AG09309 (cell line): ENCODE measurements at regions not wholly inside any gene's neighbourhood (a gene's known extent, or its start where the extent isn't known, plus 50 kb on each side); places are given as distances from the start of the nearest gene placed in this dataset.

Experiments used
- DNase-seq: peaks from one replicate; pipeline ENCODE4 v3.0.0-alpha.2; 2010; ENCODE audit warnings: low read depth
- H3K4me3 ChIP-seq: 2 replicates; pipeline ENCODE4 v1.5.1; 2011; ENCODE audit warnings: mild to moderate bottlenecking, low read depth, low read length, moderate library complexity; ENCODE audit not compliant: control insufficient read depth
- TF ChIP-seq, protein P1 (sequence below): IDR thresholded peaks from 2 replicates; pipeline ENCODE4 v1.5.1; 2011; ENCODE audit warnings: mild to moderate bottlenecking, low read depth, low read length, inconsistent platforms; ENCODE audit not compliant: insufficient read depth, control insufficient read depth; ENCODE audit errors: missing control alignments

DNA sequence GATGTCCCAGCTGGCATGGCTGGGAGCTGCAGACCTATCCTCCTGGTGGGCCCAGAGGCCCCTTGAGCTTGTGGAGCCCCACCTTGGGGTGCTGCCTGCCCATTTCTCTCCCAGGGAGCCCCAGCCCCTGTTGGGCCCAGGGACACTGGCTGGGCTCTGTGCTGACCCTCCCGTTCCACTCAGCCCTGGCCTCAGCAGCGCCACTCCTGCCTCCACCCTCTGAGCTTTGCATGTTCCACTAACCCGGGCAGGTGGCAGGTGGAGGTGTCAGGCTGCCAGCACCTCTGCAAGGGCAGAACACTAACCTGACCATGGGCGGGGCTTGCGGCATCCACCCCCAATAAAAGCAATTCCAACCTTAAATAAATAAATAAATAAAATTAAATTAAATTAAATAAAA is 299.2 kb downstream of the LRIG3 start:
- no peak for DNase-seq
- no peak overlapping the region for H3K4me3 ChIP-seq
- TF ChIP-seq, protein P1, sequence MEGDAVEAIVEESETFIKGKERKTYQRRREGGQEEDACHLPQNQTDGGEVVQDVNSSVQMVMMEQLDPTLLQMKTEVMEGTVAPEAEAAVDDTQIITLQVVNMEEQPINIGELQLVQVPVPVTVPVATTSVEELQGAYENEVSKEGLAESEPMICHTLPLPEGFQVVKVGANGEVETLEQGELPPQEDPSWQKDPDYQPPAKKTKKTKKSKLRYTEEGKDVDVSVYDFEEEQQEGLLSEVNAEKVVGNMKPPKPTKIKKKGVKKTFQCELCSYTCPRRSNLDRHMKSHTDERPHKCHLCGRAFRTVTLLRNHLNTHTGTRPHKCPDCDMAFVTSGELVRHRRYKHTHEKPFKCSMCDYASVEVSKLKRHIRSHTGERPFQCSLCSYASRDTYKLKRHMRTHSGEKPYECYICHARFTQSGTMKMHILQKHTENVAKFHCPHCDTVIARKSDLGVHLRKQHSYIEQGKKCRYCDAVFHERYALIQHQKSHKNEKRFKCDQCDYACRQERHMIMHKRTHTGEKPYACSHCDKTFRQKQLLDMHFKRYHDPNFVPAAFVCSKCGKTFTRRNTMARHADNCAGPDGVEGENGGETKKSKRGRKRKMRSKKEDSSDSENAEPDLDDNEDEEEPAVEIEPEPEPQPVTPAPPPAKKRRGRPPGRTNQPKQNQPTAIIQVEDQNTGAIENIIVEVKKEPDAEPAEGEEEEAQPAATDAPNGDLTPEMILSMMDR: no peak

DNA sequence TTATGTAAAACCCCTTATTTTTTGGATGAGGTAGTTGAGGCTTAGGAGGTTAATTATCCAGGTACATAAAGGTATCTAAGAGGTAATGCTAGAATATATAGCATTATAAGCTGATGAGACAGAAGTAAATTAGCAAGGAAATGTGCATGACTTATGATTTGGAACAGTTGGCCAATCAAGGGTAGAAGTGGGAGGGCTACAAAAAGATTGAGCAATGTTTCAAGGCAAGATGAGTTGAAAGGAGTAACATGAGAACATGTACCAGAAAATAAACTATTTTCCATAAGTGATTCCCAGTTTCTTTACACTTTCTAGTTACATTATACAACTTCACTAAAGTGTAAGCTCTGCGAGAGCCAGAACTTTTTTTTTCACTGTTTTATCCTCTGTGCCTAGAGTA is 290.9 kb downstream of the LRIG3 start:
- DNase-seq: no peak
- no peak overlapping the region for H3K4me3 ChIP-seq
- TF ChIP-seq, protein P1: no peak

DNA sequence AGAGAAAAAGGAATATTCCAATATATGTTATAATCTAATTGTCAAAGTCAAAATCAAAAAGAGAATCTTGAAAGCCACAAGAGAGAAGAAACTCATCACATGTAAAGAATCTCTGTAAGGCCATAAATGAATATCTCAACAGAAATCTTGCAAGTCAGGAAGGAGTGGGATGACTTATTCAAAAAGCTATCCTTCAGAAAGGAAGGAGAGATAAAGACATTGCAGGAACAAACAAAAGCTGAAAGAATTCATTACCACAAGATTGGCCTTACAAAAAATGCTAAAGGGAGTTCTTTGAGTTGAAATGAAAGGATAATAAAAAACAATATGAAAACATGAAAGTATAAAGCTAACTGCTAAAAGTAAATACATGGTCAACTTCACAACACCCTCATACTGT is 286.8 kb downstream of the LRIG3 start:
- peak; percentile 25 for DNase-seq
- TF ChIP-seq, protein P1: no peak
- H3K4me3 ChIP-seq: no peak overlapping the region

DNA sequence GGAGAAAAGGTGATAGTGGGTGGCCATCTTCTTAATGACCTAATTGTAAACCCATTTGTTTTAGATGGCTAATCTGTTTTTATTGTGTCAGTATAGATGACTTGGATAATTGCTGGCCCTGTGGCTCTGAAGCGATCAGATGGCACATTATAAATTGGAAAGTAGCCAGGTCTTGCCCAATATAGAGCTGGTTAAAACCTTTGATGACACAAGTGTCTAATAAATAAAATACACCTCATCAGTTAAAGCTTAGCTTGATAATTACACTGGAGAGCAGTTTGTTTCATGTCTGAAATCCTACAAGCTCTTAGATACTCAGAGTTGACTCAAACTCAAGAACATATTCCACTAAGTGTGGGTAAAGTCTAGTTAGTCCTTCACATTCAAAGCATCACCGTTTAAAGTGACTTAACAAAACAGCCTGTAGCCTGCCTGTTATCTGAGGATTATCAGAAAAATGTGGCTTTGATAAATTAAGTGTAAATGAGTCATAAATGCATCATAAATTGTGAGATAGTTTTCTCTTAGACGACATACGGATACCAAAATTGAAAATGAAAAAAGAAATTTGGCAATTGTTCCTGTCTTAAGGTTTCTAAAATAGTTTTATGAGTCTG is 280.9 kb downstream of the LRIG3 start:
- DNase-seq: peak; percentile 16

DNA sequence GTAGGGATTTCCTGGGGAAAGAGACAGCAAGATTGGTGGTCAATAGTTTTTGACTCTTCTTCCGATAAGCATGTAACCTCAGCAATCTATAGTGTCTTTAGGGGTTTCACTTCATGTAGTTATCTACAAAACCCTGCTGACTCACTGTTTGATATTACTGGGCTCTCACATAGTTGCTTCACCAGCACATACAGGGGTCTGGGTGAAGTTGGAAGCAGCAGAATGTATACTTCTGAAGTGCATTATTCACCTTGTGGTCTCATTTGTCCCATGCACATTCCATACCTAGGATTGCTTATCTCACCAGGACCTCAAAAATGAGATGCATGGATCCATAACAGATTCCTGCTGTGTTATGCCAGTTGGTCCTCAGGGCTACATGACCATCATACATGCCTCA is 280.0 kb downstream of the LRIG3 start:
- no peak overlapping the region for H3K4me3 ChIP-seq
- no peak for DNase-seq
- TF ChIP-seq, protein P1: no peak

More for the DNA sequence above, 280.9 kb downstream of the LRIG3 start:
- no peak overlapping the region for H3K4me3 ChIP-seq
- TF ChIP-seq, protein P1: no peak

DNA sequence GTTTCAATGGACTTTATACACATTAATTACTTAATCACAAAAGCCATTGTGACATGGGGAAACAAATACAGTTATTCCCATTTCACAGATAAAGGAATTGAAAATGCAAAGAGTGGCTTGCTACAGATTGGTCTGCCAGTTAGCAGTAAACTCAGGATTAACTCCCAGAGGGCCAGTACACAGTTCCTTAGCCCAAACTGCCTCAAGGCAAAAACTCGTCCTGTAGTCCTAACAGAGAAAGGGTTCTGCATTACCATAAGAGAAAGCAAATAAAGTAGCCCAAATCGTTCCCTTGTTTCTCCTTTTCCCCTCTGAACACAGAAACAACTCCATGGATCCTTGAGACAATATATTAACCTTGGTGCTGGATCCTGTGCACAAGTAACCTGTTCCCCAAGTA is 274.4 kb downstream of the LRIG3 start:
- DNase-seq: no peak
- TF ChIP-seq, protein P1: no peak
- H3K4me3 ChIP-seq: no peak overlapping the region
